CD14-positive monocyte (primary cell): ENCODE measurements at regions not wholly inside any gene's neighbourhood (a gene's known extent, or its start where the extent isn't known, plus 50 kb on each side); places are given as distances from the start of the nearest gene placed in this dataset.
"Not testable (repeated sequence)": the region's sequence is repeated elsewhere in the genome, so short reads cannot be mapped to it uniquely, and the experiment has no call there.

Experiments
- DNase-seq, 3 donors: peaks; one replicate each; pipeline ENCODE4 v3.0.0-alpha.2; 2011 to 2022
- H2AFZ ChIP-seq: 2 replicates; pipeline ENCODE4 v1.6.0; 2012; ENCODE audit warnings: mild to moderate bottlenecking, low read depth, low read length, inconsistent platforms; ENCODE audit not compliant: insufficient read depth, poor library complexity, severe bottlenecking
- H3K27ac ChIP-seq, 2 donors: 1 replicate in 1 of 2; 2 replicates in 1 of 2; pipeline ENCODE4 v1.5.1; 2012 to 2013; ENCODE audit warnings: low read length in 2 of 2, control low read depth in 1 of 2, inconsistent platforms in 1 of 2, low read depth in 1 of 2, mild to moderate bottlenecking in 1 of 2
- H3K27me3 ChIP-seq, 2 donors: one replicate each; pipeline versions ENCODE4 v1.6.0 to v1.6.1; 2011 to 2013; ENCODE audit warnings: low read length in 2 of 2; ENCODE audit not compliant: control insufficient read depth in 2 of 2, insufficient read depth in 2 of 2
- H3K36me3 ChIP-seq, 2 donors: replicated peaks in 1 of 2; 1 replicate in 1 of 2; 2 replicates in 1 of 2; pipeline versions ENCODE4 v1.5.1 to v1.6.1; 2012 to 2013; ENCODE audit warnings: low read length in 2 of 2, control low read depth in 1 of 2, inconsistent platforms in 1 of 2, mild to moderate bottlenecking in 1 of 2; ENCODE audit not compliant: insufficient read depth in 2 of 2, control insufficient read depth in 1 of 2
- H3K4me1 ChIP-seq, 2 donors: 1 replicate in 1 of 2; 2 replicates in 1 of 2; pipeline versions ENCODE4 v1.5.1 to v1.6.1; 2012 to 2013; ENCODE audit warnings: low read length in 2 of 2, control low read depth in 1 of 2, inconsistent platforms in 1 of 2, mild to moderate bottlenecking in 1 of 2, moderate library complexity in 1 of 2; ENCODE audit not compliant: insufficient read depth in 2 of 2, control insufficient read depth in 1 of 2
- H3K4me2 ChIP-seq: replicated peaks from 2 replicates; pipeline ENCODE3; 2012; ENCODE audit warnings: low read length, moderate library complexity, mild to moderate bottlenecking; ENCODE audit not compliant: poor library complexity, severe bottlenecking; ENCODE audit errors: extremely low read depth
- H3K4me3 ChIP-seq, 3 experiments: fragments of 200-600 bp in 1 of 3; sonication (generic) in 1 of 3; replicated peaks in 1 of 3; 1 replicate in 2 of 3; 2 replicates in 1 of 3; pipeline ENCODE4 v1.5.1; 2011 to 2013; ENCODE audit warnings: low read length in 3 of 3, mild to moderate bottlenecking in 3 of 3, control low read depth in 2 of 3, low read depth in 2 of 3, inconsistent platforms in 1 of 3, moderate library complexity in 1 of 3
- H3K79me2 ChIP-seq: 2 replicates; pipeline ENCODE4 v1.6.0; 2012; ENCODE audit warnings: mild to moderate bottlenecking, control low read depth, inconsistent platforms, low read length, moderate library complexity; ENCODE audit not compliant: insufficient read depth
- H3K9ac ChIP-seq: 2 replicates; pipeline ENCODE4 v1.6.0; 2017; ENCODE audit warnings: low read length, mild to moderate bottlenecking; ENCODE audit not compliant: insufficient read depth, poor library complexity, severe bottlenecking
- H3K9me3 ChIP-seq, 2 donors: replicated peaks in 1 of 2; 1 replicate in 1 of 2; 2 replicates in 1 of 2; pipeline versions ENCODE4 v1.5.1 to v1.6.1; 2012 to 2013; ENCODE audit warnings: low read length in 2 of 2, control low read depth in 1 of 2; ENCODE audit not compliant: control insufficient read depth in 1 of 2, insufficient read depth in 1 of 2
- H4K20me1 ChIP-seq: 2 replicates; pipeline ENCODE4 v1.6.0; 2012; ENCODE audit warnings: mild to moderate bottlenecking, low read length, control low read depth, moderate library complexity; ENCODE audit not compliant: insufficient read depth
- H3K27ac Mint-ChIP-seq, 7 donors: one replicate each; pipeline ENCODE4 v1.8.0; 2020; ENCODE audit warnings: mild to moderate bottlenecking in 7 of 7, mixed read lengths in 7 of 7, moderate library complexity in 6 of 7, inconsistent platforms in 2 of 7
- H3K27me3 Mint-ChIP-seq, 3 donors: one replicate each; pipeline ENCODE4 v1.8.0; 2021 to 2022; ENCODE audit warnings: low read depth in 3 of 3, mild to moderate bottlenecking in 3 of 3, mixed read lengths in 3 of 3, moderate library complexity in 3 of 3, inconsistent platforms in 1 of 3
- H3K36me3 Mint-ChIP-seq, 2 donors: one replicate each; pipeline ENCODE4 v1.8.0; 2020; ENCODE audit warnings: mixed read lengths in 2 of 2, inconsistent platforms in 1 of 2, mild to moderate bottlenecking in 1 of 2
- H3K4me1 Mint-ChIP-seq: one replicate; pipeline ENCODE4 v1.8.0; 2020; ENCODE audit warnings: mild to moderate bottlenecking, mixed read lengths
- H3K4me3 Mint-ChIP-seq, 2 donors: one replicate each; pipeline ENCODE4 v1.8.0; 2020; ENCODE audit warnings: mild to moderate bottlenecking in 2 of 2, mixed read lengths in 2 of 2, moderate library complexity in 1 of 2
- H3K9me3 Mint-ChIP-seq, 7 donors: one replicate each; pipeline ENCODE4 v1.8.0; 2020 to 2022; ENCODE audit warnings: mixed read lengths in 7 of 7, mild to moderate bottlenecking in 6 of 7, moderate library complexity in 6 of 7, inconsistent platforms in 2 of 7
- WGBS: methylation state at CpG from one replicate; pipeline ENCODE4 v1.1.5; 2013; ENCODE audit warnings: missing lambda C conversion rate; ENCODE audit not compliant: insufficient coverage; 5-methylcytosine and 5-hydroxymethylcytosine counted together
- intact Hi-C, 2 donors: fragments of 100-400 bp; cut with micrococcal nuclease; formaldehyde crosslinking; loops; one replicate each; pipeline versions ENCODE4 v1.15.0 to v1.15.1; 2023

DNA sequence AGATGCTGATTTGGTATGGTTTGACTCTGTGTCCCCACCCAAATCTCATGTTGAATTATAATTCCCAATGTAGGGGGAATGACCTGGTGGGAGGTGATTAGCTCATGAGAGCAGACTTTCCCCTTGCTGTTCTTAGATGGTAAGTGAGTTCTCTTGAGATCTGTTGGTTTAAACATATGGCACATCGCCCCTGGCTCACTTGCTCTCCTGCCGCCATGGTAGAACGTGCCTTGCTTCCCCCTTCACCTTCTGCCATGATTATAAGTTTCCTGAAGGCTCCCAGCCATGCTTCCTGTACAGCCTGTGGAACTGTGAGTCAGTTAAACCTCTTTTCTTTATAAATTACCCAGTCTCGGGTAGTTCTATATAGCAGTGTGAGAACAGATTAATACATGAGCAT, 2930.2 kb upstream of the OR11H1 start:
- H3K4me1 Mint-ChIP-seq, intact Hi-C loops, H3K36me3 ChIP-seq, H3K27me3 ChIP-seq, H3K36me3 Mint-ChIP-seq, H3K4me2 ChIP-seq, H3K27me3 Mint-ChIP-seq, H3K27ac Mint-ChIP-seq, H4K20me1 ChIP-seq, H2AFZ ChIP-seq, H3K27ac ChIP-seq, H3K4me3 Mint-ChIP-seq, DNase-seq, H3K9ac ChIP-seq, H3K4me3 ChIP-seq, H3K79me2 ChIP-seq, H3K4me1 ChIP-seq: not testable (repeated sequence)
- peaks cover 15 to 37% (median 24%) of the 10 kb centered on the region in 7 donors for H3K9me3 Mint-ChIP-seq
- peaks cover 32 to 56% of the 10 kb centered on the region in 2 donors for H3K9me3 ChIP-seq
- WGBS = no CpG with 5 or more reads among the region's 4 CpGs

DNA sequence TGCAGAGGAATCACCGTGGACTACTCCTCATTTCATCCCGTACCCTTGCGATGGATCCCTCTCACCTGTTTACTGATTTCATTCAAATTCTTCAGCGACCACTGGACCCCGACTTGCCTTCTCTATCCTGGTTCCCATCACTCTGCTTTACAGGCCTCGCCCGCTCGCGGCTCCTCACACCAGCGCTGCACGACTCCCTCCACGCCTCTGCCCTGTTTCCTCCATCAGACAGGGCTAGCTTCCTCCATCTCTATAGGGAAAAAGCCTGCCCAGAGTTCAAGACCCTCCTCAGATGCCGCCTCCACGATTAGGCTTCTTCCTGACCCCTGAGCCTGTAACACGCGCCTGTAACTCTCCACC, 2926.5 kb upstream of the OR11H1 start:
- H3K4me1 Mint-ChIP-seq, H4K20me1 ChIP-seq, H2AFZ ChIP-seq, H3K79me2 ChIP-seq, DNase-seq, H3K4me3 Mint-ChIP-seq, H3K4me2 ChIP-seq, H3K36me3 ChIP-seq, intact Hi-C loops, H3K36me3 Mint-ChIP-seq, H3K27me3 ChIP-seq, H3K4me1 ChIP-seq, H3K27ac ChIP-seq, H3K27me3 Mint-ChIP-seq, H3K9ac ChIP-seq, H3K27ac Mint-ChIP-seq: not testable (repeated sequence)
- H3K9me3 Mint-ChIP-seq = peaks cover 11 to 41% (median 23%) of the 10 kb centered on the region in 7 donors
- Histone ChIP-seq H3K9me3 (peaks cover 31 to 63% of the 10 kb centered on the region in 2 donors), H3K4me3 (peak overlapping the region in 1 of 3 experiments; percentile 11)
- 65% methylated on average over 16 of the region's 16 CpGs for WGBS
